K562 (cell line): ENCODE measurements at regions not wholly inside any gene's neighbourhood (a gene's known extent, or its start where the extent isn't known, plus 50 kb on each side); places are given as distances from the start of the nearest gene placed in this dataset.

Experiments used
- CBX3 ChIP-seq, 2 experiments: IDR thresholded peaks; 1 replicate in 1 of 2; 2 replicates in 1 of 2; pipeline ENCODE4 v1.6.1; 2012; ENCODE audit warnings: inconsistent platforms in 2 of 2, low read length in 2 of 2, borderline replicate concordance in 1 of 2, control low read depth in 1 of 2
- ETS2 ChIP-seq: IDR thresholded peaks from 2 replicates; pipeline ENCODE4 v1.6.1; 2016; ENCODE audit warnings: borderline replicate concordance, missing genetic modification characterization, mild to moderate bottlenecking, moderate library complexity, missing compliant biosample characterization; ENCODE audit not compliant: poor library complexity, severe bottlenecking
- KHSRP ChIP-seq: fragments of 450-650 bp; IDR thresholded peaks from 2 replicates; pipeline ENCODE4 v1.6.1; 2017
- NR4A1 ChIP-seq, 2 experiments: fragments of 250-450 bp in 1 of 2; fragments of 450-650 bp in 1 of 2; sonication (Bioruptor Pico) in 1 of 2; IDR thresholded peaks; 2 replicates each; pipeline versions ENCODE4 v1.4.0 to v1.6.1; 2016 to 2020; ENCODE audit warnings: mild to moderate bottlenecking in 2 of 2, missing compliant biosample characterization in 1 of 2, missing genetic modification characterization in 1 of 2, moderate library complexity in 1 of 2
- PHF21A ChIP-seq: fragments of 450-650 bp; IDR thresholded peaks from 2 replicates; pipeline ENCODE4 v1.6.1; 2017; ENCODE audit warnings: low read depth, borderline replicate concordance
- PHTF2 ChIP-seq: fragments of 250-450 bp; sonication (Bioruptor Pico); IDR thresholded peaks from 2 replicates; pipeline ENCODE4 v1.5.0; 2021; ENCODE audit warnings: mild to moderate bottlenecking
- TGIF2 ChIP-seq: sonication (generic); formaldehyde crosslinking; IDR thresholded peaks from 2 replicates; pipeline ENCODE4 v1.8.1; 2022; ENCODE audit warnings: mild to moderate bottlenecking, missing genetic modification reagents, moderate library complexity
- TF ChIP-seq, protein P1 (sequence below): fragments of 250-450 bp; sonication (Bioruptor Pico); IDR thresholded peaks from 2 replicates; pipeline ENCODE4 v1.5.0; 2021; ENCODE audit warnings: mild to moderate bottlenecking, borderline replicate concordance
- TF ChIP-seq, protein P2 (sequence below): fragments of 200-400 bp; formaldehyde crosslinking; IDR thresholded peaks from 2 replicates; pipeline ENCODE4 v1.6.1; 2017; ENCODE audit warnings: mild to moderate bottlenecking, low read depth, low read length, moderate library complexity

DNA sequence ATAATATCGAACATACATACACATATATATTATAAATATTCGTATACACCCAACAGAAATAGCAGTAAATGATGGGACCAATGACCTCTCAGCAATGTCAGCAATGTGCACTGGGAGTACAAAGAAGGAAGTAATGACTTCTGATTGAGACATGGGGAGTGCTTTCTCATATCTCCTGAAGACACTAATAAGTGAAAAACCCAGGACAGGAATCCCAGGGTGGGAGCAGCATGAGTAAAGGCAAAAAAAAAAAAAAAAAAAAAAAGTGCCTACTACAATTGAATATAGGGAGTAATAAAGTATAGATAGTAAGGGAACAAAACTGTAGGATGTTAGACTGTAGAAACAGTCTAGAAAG, 491.3 kb downstream of the IRS1 start (continued):
- TF ChIP-seq, protein P1, sequence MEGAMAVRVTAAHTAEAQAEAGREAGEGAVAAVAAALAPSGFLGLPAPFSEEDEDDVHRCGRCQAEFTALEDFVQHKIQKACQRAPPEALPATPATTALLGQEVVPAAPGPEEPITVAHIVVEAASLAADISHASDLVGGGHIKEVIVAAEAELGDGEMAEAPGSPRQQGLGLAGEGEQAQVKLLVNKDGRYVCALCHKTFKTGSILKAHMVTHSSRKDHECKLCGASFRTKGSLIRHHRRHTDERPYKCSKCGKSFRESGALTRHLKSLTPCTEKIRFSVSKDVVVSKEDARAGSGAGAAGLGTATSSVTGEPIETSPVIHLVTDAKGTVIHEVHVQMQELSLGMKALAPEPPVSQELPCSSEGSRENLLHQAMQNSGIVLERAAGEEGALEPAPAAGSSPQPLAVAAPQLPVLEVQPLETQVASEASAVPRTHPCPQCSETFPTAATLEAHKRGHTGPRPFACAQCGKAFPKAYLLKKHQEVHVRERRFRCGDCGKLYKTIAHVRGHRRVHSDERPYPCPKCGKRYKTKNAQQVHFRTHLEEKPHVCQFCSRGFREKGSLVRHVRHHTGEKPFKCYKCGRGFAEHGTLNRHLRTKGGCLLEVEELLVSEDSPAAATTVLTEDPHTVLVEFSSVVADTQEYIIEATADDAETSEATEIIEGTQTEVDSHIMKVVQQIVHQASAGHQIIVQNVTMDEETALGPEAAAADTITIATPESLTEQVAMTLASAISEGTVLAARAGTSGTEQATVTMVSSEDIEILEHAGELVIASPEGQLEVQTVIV (CRISPR knock-in tag): no peak
- TF ChIP-seq KHSRP (no peak), PHTF2 (CRISPR knock-in tag) (no peak), CBX3 (IDR thresholded peaks at IDR 0.05; ENCODE audit: borderline replicate concordance in 1 of 2, low read length in 2 of 2) (no peak), TGIF2 (CRISPR knock-in tag) (no peak), PHF21A (no peak), NR4A1 (CRISPR knock-in tag; IDR thresholded peaks at IDR 0.05) (no peak), NR4A1 (tag; IDR thresholded peaks at IDR 0.05) (no peak), ETS2 (no peak)
- TF ChIP-seq, protein P2, sequence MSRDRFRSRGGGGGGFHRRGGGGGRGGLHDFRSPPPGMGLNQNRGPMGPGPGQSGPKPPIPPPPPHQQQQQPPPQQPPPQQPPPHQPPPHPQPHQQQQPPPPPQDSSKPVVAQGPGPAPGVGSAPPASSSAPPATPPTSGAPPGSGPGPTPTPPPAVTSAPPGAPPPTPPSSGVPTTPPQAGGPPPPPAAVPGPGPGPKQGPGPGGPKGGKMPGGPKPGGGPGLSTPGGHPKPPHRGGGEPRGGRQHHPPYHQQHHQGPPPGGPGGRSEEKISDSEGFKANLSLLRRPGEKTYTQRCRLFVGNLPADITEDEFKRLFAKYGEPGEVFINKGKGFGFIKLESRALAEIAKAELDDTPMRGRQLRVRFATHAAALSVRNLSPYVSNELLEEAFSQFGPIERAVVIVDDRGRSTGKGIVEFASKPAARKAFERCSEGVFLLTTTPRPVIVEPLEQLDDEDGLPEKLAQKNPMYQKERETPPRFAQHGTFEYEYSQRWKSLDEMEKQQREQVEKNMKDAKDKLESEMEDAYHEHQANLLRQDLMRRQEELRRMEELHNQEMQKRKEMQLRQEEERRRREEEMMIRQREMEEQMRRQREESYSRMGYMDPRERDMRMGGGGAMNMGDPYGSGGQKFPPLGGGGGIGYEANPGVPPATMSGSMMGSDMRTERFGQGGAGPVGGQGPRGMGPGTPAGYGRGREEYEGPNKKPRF: no peak
